GM10248 (cell line): ENCODE measurements at regions not wholly inside any gene's neighbourhood (a gene's known extent, or its start where the extent isn't known, plus 50 kb on each side); places are given as distances from the start of the nearest gene placed in this dataset.

Experiments
- CTCF ChIA-PET: fragments of 300-600 bp; sonication (Branson Sonifier 250); formaldehyde crosslinking; extraction: SDS; loops from one replicate; lab custom pipeline; 2021; ENCODE audit warnings: antibody characterized with exemption; lab: Yijun Ruan, JAX
- POLR2A ChIA-PET: fragments of 350-650 bp; sonication (Branson Sonifier 250); formaldehyde crosslinking; extraction: SDS; loops from one replicate; lab custom pipeline; 2020; ENCODE audit warnings: antibody characterized with exemption; lab: Yijun Ruan, JAX
- DNase-seq: peaks from one replicate; pipeline ENCODE4 v3.0.0; 2012; ENCODE audit errors: extremely low spot score
- TF ChIP-seq, protein P1 (sequence below): IDR thresholded peaks from 2 replicates; pipeline ENCODE4 v1.5.1; 2012; ENCODE audit warnings: mild to moderate bottlenecking, low read depth; ENCODE audit errors: extremely low read depth, missing control alignments, control extremely low read depth

DNA sequence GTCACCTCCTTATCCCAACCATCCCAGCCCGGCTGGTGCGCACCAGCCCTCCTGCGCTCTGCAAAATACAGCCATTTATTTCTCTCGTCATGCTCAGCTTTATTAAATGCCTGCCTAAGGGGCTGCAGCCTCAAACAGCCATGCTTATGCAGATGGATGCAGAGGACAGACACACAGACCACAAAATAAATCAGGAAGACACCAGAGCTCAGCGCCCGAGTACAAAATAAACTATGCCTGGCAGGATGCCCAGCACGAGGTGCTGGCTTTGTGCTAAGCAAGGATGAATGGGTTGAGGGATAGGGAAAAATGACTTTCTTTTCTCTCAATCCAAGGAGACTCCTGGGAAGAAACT lies 70.5 kb downstream of the RPUSD4 start:
- ChIA-PET POLR2A (no interaction called here), CTCF (interaction anchor here (1.0 to 1.5 kb wide), 2 partner anchors 118 to 340 kb away, joined by 3 read pairs; no protein-coding TSS in a partner anchor)
- no peak for DNase-seq
- TF ChIP-seq, protein P1, sequence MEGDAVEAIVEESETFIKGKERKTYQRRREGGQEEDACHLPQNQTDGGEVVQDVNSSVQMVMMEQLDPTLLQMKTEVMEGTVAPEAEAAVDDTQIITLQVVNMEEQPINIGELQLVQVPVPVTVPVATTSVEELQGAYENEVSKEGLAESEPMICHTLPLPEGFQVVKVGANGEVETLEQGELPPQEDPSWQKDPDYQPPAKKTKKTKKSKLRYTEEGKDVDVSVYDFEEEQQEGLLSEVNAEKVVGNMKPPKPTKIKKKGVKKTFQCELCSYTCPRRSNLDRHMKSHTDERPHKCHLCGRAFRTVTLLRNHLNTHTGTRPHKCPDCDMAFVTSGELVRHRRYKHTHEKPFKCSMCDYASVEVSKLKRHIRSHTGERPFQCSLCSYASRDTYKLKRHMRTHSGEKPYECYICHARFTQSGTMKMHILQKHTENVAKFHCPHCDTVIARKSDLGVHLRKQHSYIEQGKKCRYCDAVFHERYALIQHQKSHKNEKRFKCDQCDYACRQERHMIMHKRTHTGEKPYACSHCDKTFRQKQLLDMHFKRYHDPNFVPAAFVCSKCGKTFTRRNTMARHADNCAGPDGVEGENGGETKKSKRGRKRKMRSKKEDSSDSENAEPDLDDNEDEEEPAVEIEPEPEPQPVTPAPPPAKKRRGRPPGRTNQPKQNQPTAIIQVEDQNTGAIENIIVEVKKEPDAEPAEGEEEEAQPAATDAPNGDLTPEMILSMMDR: no peak

DNA sequence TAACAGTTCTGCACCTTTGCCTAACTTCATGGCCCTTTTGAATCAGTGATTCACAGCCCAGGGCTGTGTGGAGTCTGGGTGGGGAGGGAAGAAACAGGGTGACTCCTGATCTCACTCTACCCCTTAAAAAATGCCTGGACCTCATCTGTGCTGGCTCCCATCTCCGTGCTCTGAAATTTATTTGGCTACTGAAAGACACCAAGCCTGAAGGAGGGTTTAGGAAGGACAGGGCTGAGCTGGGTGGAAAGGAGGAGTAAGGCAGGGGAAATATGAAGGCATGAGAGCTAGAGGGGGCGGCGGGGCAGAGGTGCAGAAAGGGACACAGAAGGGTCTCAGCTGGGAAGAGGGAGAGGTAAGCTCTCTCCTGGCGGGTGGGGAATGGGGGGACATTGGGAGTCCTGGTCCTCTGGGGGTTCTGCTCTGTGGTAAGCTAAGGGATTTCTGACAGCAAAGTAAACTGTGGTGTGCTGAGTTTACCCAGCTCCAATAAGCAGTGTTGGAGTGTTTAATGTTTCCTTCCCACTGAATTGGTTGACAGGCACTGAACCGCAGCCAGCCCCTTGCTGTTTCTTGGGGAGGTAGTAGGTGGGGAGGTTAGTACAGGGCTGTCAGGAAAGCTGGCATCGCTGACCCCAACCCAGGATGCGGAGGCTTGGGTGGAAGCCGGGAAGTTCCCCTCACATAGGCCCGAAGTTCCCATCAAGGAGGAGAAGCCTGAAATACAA lies 71.1 kb downstream of the RPUSD4 start:
- no peak for DNase-seq
- CTCF ChIA-PET: interaction anchor here (1.0 to 1.5 kb wide), 2 partner anchors 117 to 340 kb away, joined by 3 read pairs; no protein-coding TSS in a partner anchor
- POLR2A ChIA-PET: no interaction called here
- TF ChIP-seq, protein P1: no peak

DNA sequence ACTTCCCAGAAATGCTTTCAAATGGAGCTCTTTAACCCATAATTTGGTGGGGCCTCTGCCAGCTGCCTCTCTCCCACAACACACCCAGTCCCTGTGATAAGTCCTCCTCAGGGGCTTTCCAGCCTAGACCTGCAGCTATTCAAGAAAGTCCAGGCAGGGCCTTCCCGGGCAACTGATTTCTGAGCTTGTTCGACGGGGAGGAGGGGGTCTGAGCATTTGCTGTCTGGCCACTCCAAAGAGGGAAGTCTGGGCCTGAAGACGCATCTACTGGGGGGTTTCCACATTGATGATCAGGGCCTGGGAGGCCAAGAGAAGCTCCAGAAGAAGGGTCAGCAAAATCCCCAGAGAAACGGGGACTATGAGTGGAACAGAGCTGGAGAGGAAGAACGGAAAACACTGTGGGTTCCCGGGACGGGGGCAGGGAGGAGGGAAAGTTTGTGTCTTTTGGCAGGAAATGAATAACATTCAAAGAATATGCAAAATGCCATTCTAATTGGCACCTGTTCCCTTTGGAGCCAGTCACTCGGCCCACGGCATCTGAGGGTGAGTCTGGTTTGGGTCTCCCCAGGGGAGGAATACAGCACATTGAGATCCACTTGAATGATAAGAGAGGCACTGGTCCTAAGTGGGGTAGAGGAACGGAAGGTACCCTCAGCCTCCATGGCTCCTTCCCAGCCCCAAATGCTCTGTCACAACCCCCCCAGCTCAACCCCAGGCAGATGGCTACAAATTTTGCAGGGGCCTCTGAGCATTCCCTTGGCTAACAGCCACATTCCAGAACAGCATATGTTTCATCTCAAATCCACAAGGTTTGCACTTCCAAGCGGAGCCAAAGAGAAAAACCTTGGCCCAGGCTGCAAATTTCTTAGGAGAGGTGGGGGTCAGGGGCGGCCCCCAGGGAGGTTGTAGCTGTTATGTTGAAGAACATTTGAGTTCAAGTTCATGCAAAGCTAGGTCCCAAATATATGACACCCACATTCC lies 72.0 kb downstream of the RPUSD4 start:
- POLR2A ChIA-PET: no interaction called here
- no peak for DNase-seq
- CTCF ChIA-PET: interaction anchor here (1.0 to 1.5 kb wide), 2 partner anchors 15 to 116 kb away, joined by 3 read pairs; no protein-coding TSS in a partner anchor
- TF ChIP-seq, protein P1: no peak

DNA sequence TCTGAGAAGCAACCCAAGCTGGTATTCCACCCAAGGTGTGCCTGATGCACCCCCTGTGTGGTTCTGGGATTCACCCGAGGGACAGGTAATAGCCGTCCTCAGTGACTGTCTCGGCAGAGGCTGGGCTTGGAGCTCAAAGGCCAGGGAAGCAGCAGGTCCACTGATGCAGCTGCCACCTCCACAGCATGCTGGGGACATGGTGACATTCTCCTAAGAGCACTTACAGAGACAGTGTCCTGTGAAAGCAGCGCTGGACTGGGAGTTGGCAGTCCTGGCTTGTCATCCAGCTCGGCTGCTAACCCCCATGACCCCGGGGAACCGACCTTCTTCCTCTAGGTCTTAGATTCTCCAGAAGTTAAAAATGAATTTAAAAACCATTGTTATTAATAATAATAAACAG lies 72.8 kb downstream of the RPUSD4 start:
- CTCF ChIA-PET: interaction anchor here (1.0 kb wide), 1 partner anchor 16 kb away, joined by 3 read pairs; no protein-coding TSS in a partner anchor
- DNase-seq: no peak
- POLR2A ChIA-PET: no interaction called here
- TF ChIP-seq, protein P1: no peak

DNA sequence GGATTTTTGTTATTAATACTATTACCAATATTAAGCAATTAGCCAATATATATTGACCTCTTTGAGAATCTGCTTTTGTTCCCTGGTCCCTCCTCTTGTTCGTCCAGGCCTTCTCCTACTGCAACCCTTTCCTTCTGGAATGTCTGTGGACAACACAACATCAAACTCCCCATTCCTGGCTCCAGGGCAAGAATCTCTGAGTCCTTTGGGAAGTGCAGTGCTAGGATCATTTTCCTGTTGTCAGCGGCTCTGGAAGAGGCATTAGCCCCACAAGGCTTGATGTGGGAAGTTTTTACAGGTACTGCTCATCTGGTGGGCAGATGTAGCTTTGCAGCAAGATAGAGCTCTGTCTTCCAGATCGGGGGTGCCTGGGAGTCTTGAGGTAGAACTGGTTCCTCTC lies 74.3 kb downstream of the RPUSD4 start:
- ChIA-PET CTCF (no interaction called here), POLR2A (no interaction called here)
- TF ChIP-seq, protein P1: no peak
- no peak for DNase-seq

DNA sequence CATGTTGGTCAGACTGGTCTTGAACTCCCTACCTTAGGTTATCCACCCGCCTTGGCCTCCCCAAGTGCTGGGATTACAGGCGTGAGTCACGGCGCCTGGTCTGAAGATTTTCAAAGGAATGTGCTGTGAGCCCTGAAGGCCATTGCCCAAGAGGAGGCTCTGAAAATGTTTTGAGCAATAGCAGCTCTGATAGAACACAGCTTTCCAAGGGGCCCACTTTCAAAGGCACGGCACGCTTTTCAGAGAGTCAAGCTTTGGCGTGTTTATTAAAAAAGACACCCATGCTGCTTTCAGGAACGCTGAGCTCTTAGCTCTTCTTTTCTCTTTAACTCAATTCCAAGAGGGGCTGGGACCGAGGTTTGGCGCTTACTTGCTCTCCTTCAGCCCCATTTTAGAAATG lies 73.8 kb upstream of the CDON start:
- ChIA-PET CTCF (no interaction called here), POLR2A (no interaction called here)
- TF ChIP-seq, protein P1: no peak
- DNase-seq: no peak
